ENCODE measurements at regions not wholly inside any gene's neighbourhood (a gene's known extent, or its start where the extent isn't known, plus 50 kb on each side); places are given as distances from the start of the nearest gene placed in this dataset.

GRCh38 chr10:44190541-44190940 is 194.4 kb downstream of the CXCL12 start:
- TF ChIP-seq, protein P1, sequence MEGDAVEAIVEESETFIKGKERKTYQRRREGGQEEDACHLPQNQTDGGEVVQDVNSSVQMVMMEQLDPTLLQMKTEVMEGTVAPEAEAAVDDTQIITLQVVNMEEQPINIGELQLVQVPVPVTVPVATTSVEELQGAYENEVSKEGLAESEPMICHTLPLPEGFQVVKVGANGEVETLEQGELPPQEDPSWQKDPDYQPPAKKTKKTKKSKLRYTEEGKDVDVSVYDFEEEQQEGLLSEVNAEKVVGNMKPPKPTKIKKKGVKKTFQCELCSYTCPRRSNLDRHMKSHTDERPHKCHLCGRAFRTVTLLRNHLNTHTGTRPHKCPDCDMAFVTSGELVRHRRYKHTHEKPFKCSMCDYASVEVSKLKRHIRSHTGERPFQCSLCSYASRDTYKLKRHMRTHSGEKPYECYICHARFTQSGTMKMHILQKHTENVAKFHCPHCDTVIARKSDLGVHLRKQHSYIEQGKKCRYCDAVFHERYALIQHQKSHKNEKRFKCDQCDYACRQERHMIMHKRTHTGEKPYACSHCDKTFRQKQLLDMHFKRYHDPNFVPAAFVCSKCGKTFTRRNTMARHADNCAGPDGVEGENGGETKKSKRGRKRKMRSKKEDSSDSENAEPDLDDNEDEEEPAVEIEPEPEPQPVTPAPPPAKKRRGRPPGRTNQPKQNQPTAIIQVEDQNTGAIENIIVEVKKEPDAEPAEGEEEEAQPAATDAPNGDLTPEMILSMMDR (IDR thresholded peaks at IDR 0.05): no peak
- TF ChIP-seq POLR2A (IDR thresholded peaks at IDR 0.05): no peak
